HCT116 (cell line): ENCODE measurements at regions not wholly inside any gene's neighbourhood (a gene's known extent, or its start where the extent isn't known, plus 50 kb on each side); places are given as distances from the start of the nearest gene placed in this dataset.

ENCODE experiments used
- JUND ChIP-seq: IDR thresholded peaks from 2 replicates; pipeline ENCODE4 v1.6.1; 2012
- POLR2A ChIP-seq: IDR thresholded peaks from 2 replicates; pipeline ENCODE4 v1.7.0; 2011; ENCODE audit warnings: borderline replicate concordance; ENCODE audit not compliant: insufficient read depth, insufficient read length; ENCODE audit errors: extremely low read depth
- POLR2AphosphoS5 ChIP-seq: IDR thresholded peaks from 2 replicates; pipeline ENCODE4 v1.6.1; 2011; ENCODE audit warnings: mild to moderate bottlenecking, low read depth, low read length, moderate library complexity
- SIN3A ChIP-seq: IDR thresholded peaks from 2 replicates; pipeline ENCODE4 v1.6.1; 2012; ENCODE audit warnings: low read depth
- SP1 ChIP-seq: IDR thresholded peaks from 2 replicates; pipeline ENCODE4 v1.6.1; 2012; ENCODE audit warnings: low read depth
- TF ChIP-seq, protein P1 (sequence below): IDR thresholded peaks from 2 replicates; pipeline ENCODE4 v1.6.1; 2012; ENCODE audit warnings: low read depth
- TF ChIP-seq, protein P2 (sequence below): IDR thresholded peaks from 2 replicates; pipeline ENCODE4 v1.6.1; 2012
- TF ChIP-seq, protein P3 (sequence below), 3 experiments: fragments of 200-600 bp in 1 of 3; sonication (generic) in 1 of 3; IDR thresholded peaks in 2 of 3; conservative IDR thresholded peaks in 1 of 3; 2 replicates each; pipeline ENCODE4 v1.5.1; 2012 to 2017; ENCODE audit warnings: low read depth in 2 of 3, low read length in 2 of 3, antibody characterized with exemption in 1 of 3, borderline replicate concordance in 1 of 3, control low read depth in 1 of 3, mild to moderate bottlenecking in 1 of 3, mixed read lengths in 1 of 3, mixed run types in 1 of 3, moderate library complexity in 1 of 3; ENCODE audit not compliant: insufficient read depth in 1 of 3
- TF ChIP-seq, protein P4 (sequence below): IDR thresholded peaks from 2 replicates; pipeline ENCODE4 v1.6.1; 2011; ENCODE audit warnings: mild to moderate bottlenecking, low read length, moderate library complexity; ENCODE audit not compliant: insufficient replicate concordance; ENCODE audit errors: extremely low read depth
- TF ChIP-seq, protein P5 (sequence below): IDR thresholded peaks from 2 replicates; pipeline ENCODE4 v1.6.1; 2012

DNA sequence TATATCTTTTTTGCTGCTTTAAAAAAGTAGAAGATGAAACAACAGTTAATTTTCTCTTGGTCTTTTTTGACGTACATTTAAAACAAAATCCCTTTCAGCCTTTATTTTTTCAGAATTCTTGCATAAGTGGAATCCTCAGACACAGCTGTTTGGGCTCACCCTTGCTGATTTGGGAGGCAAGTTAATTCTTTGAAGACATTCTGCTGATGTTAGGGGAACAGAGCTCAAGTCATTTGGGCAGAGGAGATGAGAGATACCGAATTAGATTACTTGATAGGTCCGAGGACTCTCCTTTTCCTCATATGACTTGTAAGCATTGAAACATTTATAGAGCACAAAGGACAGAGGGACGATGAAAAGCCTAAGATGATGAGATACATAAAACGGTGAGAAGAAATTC, 567.9 kb upstream of the CITED2 start:
- TF ChIP-seq, protein P1, sequence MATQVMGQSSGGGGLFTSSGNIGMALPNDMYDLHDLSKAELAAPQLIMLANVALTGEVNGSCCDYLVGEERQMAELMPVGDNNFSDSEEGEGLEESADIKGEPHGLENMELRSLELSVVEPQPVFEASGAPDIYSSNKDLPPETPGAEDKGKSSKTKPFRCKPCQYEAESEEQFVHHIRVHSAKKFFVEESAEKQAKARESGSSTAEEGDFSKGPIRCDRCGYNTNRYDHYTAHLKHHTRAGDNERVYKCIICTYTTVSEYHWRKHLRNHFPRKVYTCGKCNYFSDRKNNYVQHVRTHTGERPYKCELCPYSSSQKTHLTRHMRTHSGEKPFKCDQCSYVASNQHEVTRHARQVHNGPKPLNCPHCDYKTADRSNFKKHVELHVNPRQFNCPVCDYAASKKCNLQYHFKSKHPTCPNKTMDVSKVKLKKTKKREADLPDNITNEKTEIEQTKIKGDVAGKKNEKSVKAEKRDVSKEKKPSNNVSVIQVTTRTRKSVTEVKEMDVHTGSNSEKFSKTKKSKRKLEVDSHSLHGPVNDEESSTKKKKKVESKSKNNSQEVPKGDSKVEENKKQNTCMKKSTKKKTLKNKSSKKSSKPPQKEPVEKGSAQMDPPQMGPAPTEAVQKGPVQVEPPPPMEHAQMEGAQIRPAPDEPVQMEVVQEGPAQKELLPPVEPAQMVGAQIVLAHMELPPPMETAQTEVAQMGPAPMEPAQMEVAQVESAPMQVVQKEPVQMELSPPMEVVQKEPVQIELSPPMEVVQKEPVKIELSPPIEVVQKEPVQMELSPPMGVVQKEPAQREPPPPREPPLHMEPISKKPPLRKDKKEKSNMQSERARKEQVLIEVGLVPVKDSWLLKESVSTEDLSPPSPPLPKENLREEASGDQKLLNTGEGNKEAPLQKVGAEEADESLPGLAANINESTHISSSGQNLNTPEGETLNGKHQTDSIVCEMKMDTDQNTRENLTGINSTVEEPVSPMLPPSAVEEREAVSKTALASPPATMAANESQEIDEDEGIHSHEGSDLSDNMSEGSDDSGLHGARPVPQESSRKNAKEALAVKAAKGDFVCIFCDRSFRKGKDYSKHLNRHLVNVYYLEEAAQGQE: no peak
- TF ChIP-seq SIN3A: no peak
- TF ChIP-seq, protein P2, sequence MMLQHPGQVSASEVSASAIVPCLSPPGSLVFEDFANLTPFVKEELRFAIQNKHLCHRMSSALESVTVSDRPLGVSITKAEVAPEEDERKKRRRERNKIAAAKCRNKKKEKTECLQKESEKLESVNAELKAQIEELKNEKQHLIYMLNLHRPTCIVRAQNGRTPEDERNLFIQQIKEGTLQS: no peak
- no peak for TF ChIP-seq SP1
- TF ChIP-seq, protein P3, sequence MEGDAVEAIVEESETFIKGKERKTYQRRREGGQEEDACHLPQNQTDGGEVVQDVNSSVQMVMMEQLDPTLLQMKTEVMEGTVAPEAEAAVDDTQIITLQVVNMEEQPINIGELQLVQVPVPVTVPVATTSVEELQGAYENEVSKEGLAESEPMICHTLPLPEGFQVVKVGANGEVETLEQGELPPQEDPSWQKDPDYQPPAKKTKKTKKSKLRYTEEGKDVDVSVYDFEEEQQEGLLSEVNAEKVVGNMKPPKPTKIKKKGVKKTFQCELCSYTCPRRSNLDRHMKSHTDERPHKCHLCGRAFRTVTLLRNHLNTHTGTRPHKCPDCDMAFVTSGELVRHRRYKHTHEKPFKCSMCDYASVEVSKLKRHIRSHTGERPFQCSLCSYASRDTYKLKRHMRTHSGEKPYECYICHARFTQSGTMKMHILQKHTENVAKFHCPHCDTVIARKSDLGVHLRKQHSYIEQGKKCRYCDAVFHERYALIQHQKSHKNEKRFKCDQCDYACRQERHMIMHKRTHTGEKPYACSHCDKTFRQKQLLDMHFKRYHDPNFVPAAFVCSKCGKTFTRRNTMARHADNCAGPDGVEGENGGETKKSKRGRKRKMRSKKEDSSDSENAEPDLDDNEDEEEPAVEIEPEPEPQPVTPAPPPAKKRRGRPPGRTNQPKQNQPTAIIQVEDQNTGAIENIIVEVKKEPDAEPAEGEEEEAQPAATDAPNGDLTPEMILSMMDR (IDR thresholded peaks at IDR 0.05 in 2 of 3, conservative IDR thresholded peaks at IDR 0.05 in 1 of 3; ENCODE audit: borderline replicate concordance in 1 of 3, insufficient read depth in 1 of 3, low read depth in 2 of 3, low read length in 2 of 3): no peak
- no peak for TF ChIP-seq POLR2A
- TF ChIP-seq JUND: no peak
- TF ChIP-seq, protein P4, sequence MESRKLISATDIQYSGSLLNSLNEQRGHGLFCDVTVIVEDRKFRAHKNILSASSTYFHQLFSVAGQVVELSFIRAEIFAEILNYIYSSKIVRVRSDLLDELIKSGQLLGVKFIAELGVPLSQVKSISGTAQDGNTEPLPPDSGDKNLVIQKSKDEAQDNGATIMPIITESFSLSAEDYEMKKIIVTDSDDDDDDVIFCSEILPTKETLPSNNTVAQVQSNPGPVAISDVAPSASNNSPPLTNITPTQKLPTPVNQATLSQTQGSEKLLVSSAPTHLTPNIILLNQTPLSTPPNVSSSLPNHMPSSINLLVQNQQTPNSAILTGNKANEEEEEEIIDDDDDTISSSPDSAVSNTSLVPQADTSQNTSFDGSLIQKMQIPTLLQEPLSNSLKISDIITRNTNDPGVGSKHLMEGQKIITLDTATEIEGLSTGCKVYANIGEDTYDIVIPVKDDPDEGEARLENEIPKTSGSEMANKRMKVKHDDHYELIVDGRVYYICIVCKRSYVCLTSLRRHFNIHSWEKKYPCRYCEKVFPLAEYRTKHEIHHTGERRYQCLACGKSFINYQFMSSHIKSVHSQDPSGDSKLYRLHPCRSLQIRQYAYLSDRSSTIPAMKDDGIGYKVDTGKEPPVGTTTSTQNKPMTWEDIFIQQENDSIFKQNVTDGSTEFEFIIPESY: no peak
- TF ChIP-seq, protein P5, sequence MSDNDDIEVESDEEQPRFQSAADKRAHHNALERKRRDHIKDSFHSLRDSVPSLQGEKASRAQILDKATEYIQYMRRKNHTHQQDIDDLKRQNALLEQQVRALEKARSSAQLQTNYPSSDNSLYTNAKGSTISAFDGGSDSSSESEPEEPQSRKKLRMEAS: no peak
- no peak for TF ChIP-seq POLR2AphosphoS5
